ENCODE measurements at regions not wholly inside any gene's neighbourhood (a gene's known extent, or its start where the extent isn't known, plus 50 kb on each side); places are given as distances from the start of the nearest gene placed in this dataset.
"Not testable (repeated sequence)": the region's sequence is repeated elsewhere in the genome, so short reads cannot be mapped to it uniquely, and the experiment has no call there.

DNA sequence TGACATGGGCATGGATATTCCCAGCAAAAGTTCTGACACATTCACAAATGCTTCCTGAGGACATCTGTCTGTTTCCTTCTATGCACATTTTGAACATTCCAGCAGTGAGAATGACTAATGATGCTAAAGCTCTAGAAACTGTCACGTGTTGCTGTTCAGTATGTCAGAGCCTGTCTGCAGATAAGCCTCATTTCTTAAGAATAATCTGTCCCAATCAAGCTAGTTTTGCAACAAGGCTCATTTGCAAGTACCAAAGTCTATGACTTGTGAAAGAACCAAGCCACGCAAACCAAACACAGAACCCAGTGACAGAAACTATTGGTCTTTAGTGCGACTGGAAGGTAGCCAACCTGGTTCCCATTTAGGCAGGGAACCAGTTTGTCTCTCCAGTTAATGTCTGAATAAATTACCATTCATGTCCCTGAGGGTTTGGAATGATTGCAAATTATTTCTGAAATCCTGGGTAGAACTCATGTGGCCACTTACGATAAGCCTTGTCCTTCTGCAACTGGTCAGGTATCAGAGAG, 178.5 kb downstream of the C9orf152 start:
- DNase-seq = peak in 1 of 2 donors; percentile 7

DNA sequence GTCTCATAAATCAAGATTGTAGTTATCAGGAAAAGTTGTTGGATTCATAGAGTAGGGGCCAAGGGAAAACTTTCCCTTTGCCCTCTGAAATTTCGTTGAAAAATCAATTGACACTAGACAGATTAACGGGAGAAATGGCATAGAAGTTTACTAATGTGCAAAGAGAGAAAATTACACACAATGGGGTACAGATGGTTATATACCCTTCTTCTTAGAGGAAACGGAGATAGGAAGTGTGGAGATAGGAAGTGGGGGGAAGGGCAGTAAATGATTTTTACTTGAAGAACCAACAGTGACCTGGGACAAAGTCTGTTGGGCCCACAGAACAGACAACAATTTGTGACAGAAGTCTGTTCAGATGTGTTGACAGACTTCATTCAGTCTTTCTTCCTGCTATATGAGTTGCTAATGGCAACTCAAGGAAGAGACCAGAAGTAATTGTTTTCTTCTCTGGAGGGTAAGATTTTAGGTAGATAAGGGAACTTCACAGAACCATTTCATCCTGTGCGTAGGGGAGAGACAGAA, 177.9 kb downstream of the C9orf152 start:
- no peak for DNase-seq

DNA sequence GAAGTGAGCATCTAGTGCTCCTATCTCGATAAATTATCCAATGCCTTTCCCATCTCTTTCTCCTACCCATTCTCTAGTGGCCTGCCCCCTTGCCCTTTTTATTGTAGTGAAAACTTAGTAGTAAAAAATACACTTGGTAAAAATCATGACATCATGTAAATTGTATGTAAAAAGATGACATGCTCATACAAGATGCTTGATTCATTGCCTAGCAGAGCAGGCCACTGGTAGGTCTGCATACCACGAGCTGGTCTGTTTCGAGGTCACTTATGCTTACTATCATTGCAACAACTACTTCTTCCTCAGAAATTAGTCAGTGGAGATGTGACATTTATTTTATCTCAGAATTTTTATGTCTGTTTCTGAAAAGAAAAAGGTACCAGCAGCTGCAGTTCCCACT, 177.3 kb downstream of the C9orf152 start:
- no peak for DNase-seq

DNA sequence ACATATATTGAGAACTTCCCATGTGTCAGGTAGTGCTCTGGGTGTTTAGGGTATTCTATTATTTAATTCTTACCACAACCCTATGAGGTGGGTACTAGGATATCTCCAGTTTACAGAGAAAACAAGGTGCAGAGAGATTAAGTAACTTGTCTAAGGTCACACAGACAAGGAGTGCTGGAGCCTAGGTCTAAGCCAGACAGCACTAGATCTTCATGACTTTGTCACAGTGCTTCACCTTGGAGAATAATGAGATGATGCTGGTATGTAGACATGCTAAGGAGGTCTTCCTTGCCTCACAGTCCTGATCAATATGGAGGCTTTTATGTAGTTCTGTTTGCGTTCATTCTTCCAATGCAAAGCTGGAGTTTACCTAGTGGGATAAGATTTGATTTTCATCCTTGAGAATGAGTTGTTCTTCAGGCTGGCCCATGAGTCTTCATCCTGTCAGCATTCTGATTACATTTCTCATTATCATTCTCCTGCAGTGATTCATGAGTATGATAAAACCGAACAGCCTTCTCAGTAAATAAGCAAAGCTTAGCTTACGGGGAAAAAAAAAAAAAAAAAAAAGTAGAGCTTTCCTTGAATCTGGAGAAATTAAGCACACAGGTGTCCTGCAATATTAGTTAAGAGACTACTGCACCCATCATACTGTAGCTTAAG, 176.3 kb downstream of the C9orf152 start:
- no peak for DNase-seq

DNA sequence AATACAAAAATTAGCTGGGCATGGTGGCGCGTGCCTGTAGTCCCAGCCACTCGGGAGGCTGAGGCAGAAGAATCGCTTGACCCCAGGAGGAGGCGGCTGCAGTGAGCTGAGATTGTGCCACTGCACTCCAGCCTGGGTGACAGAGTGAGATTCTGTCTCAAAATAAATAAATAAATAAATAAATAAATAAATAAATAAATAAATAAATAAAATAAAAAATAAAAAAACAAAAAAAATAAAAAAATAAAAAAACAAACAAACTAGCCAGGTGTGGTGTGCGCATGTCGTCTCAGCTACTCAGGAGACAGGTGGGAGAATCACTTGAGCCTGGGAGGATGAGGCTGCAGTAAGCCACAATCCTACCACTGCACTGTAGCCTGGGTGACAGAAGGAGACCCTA, 175.4 kb downstream of the C9orf152 start:
- not testable (repeated sequence) for DNase-seq

DNA sequence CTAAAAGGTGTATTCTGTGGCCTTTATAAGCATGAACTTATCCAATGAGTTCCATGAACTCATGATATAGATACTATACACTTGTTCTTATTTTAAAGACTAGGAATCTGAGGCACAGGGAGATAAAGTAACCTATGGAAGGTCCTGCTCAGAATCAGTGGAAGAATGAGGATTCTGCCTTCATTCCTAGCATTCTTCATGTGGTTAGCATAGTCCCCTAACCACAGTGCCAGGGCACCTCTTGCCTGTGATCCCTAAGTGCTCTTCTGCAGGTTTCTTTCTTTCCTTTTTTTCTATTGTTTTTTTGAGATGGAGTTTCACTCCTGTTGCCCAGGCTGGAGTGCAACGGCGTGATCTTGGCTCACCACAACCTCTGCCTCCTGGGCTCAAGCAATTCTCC, 174.1 kb downstream of the C9orf152 start:
- DNase-seq = no peak

DNA sequence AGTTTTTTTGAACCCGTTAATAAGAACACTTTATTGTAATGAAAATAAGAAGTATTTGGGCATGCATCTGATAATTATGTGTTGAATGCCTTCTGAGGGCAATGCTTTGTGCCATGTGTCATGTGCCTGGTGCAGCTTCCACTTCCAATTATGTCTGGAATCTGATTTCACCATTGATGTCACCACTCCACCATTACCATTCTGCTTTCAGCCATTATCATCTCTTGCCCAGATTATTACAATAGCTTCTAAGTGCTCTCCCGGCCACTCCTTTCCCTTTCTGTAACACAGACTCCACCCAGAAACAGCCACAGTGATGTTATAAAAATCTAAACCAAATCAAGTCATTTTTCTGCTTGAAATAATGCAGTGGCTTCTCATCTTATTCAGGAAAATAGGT, 171.7 kb downstream of the C9orf152 start:
- DNase-seq = no peak

DNA sequence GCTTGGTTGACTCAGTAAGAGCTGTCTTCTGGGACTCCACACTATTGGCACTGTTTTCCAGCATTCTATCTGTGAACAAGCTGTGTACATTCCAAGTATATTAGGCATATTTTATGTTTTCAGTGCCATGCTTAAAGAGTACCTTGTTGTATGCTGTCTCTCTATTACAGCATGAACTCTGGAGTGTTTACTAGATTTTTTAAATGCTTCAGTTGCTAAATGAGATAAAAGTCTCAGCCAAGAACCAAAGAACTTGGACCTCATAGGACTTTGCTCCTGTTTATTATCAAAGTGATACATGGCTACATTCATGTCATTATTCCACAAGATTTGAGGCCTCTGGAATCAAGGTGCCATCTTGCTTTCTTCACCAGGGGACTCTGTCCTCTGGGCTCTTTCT, 167.2 kb downstream of the C9orf152 start:
- DNase-seq = no peak

DNA sequence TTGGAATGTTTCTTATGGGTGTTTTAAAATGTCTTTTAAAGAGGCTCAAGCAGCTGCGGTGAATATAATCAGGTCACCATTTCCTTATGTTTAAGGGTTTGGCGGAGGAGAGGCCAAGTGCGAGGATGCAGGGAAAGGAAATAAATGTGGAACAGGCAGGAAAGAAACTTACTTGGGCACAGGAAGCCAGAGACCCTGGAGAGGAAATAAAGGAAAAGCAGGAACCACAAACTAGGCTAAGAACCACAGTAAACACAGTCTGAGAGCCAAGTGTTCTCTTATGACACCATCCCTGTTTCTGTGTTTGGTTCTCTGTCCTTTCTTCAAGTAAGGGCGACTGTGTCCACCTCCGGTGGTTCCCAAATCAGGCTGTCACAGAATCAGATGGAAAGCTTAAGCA, 166.5 kb downstream of the C9orf152 start:
- no peak for DNase-seq

DNA sequence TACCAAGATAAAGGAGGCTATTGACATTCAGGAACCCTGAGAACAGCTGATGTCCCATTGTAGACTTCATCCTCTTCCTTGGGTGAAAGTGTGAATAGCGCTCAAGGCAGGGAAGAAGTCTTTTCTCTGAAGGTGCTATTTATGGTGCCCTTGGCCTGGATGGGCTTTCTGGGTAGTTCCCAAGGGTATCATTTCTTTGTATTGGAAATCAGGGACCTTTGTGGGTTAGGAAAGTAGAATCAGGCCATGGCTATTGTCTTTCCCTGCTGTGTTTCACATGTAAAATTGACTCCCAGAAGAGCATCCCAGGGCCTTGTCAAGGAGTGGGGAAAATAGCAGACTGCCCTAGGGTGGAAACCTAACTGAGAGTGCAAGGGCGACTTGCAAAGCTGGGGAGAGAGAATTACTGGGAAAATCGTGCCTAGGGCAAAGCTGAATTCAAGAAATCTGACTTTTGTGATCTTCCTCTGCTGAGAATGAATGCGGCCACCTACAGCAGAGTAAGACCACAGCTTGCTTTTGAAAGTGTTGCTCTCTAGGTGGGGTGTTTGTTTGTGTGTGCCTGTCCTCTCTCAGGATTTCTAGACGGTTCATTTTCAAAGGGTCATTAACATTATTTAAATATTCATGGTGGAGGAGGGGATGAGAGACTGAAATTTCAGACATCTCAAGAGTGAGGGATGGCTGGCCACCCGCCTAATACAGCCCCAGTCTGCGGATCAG, 160.6 kb downstream of the C9orf152 start:
- DNase-seq = no peak

DNA sequence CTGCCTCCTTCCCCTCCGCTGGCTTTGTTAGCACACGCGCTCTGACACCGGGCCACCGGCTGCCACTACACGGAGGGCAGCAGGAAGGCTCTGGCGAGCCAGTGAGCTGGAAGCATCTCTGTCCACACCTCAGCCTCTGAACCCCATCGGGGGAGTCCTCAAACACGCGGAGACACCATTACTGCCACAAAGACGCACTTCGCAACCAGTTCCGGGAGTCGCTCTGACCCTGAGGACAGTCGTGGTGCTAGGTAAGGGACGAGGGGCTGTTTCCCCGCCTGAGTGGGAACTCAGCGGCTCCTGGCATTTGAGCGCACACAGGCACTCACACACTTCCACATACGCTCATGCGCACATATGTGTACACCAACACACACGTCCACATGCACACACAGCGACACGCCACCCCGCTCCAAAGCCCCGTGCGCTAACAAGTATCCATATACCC, 160.0 kb downstream of the C9orf152 start:
- peak in 1 of 2 donors; percentile 13 for DNase-seq

DNA sequence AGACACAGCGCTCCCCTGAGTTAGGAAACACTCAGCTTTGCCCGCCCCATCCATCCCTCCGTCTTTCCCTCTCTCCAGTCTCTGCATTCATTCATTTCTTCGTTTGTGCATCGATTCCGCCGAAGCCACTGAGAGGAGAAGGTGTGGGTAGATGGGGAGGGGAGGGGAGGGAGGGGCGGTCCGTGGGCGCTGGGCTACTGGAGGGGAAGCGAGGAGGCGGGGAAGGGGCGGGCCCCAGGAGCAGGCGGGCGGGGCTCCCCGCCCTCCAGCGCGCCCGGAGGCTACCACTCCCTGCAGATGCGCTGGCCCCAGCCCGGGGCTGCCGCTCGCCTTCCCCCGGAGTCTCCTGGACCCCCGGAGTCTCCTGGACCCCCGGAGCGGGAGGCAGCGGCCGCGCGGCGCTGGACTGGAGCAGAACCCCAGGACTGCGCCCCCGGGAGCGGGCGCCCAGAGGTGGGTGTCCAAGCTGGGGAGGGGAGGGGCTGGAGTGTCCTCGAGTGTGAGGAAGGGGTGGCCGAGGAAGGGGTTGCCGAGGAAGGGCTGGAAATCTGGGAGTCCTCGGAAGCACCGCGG, 159.5 kb downstream of the C9orf152 start:
- peak; percentile 81 to 82 for DNase-seq

DNA sequence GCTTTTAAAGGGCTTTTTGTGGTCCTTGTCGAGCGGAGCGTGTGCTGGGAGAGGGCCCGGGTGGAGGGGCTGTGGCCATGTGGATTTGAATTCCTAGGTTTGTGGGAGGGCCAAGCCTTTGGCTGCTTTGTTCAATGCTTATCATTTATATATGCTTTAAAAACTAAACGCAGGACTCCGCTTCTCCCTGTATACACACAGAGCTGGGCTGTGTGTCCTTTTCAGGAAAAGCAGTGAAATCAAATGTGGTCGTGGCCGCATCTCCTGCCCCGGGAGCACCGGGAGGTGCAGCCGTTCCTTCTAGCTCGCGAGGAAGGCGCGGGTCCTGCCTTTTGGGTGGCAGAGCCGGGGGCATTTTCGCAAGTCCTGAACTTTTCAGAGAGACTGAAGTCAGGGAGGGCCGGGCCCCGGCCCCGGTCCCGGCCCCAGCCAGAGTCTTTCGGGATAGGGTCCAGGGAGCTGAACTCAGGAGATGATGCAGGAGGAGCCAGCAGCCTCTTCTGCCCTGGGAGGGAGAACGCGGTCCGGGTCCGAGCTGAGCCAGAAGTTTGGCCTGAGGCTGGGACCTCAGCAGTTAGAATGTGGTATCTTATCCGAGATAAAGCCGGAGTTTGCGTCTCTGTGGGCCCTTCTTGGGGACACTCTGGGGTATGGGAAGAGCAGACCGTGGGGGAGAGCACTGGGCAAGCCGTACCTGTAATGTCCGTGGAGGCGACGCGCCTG, 158.8 kb downstream of the C9orf152 start:
- peak in 1 of 2 donors; percentile 6 for DNase-seq

DNA sequence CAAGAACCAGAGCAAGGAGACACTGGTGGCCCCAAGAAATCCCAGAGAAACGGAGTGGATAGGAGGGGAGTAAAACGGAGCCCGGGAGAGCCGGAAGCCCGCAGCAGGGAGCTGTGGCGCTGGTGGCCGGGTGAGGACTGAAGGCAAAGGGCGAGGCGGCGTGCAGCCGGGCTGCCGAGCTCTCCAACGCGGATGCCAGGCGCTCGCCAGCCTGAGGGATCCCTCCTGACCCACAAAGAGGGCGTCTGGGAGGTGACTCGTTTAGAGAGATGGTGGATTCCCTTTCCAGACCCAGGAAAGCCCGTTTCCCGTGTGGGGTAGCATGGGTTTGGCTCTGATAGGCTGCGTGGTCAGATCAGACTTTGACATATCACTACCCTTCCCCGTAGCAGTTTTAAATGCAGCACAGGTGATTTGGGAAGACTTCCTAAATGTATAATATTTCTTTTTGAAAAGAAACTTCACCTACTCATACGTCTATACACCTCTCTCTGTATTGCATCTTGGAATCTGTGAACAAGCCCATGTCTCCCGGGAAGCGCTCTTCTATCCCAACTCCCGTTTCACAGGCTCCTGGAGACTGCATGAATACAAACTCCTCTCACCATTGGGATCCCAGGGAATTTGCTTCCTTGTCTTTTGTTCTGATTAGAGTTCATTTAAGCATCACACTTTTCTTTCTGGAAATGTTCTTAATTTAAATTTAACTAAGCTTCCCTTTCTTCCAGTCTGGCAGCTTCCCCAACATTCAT, 158.1 kb downstream of the C9orf152 start:
- peak in 1 of 2 donors; percentile 9 for DNase-seq

DNA sequence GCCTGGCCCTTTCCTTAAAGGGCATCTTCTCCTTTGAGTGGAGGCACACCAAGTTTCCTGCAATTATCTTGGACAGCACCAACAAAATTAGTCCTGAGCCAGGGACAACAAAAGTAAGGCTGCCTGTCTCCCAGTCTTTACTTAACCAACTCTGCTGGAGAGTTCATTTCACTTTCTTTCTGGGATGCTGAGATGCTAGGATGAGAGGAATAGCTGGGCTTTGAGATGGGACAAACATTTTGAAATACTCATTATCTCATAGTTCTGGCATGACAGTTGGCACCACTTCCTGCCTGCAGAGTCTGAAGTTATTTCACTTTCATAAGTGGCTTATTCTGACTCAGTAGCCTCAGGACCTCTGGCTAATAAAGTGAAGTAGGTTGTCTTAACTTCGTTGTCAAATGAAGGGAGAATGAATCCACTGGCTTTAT, 157.0 kb downstream of the C9orf152 start:
- peak in 1 of 2 donors; percentile 33 for DNase-seq

DNA sequence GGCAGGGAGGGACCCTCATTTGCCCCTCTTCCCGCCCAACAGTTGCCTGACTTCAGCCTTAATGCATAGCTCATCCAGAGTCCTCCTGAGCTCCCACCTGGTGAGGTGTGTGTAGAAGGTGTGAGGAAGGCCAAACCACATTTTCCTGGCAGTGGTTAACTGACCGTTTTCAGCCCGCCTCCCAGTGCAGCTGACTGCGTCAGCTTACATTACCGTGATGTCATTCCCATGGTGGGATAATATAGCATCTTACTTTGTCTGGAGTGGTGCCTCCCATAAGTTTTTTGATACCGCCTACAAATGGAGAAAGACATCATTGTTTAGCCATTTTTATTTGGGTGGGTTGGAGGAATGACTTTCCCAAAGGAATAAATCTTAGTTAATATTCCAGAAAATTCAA, 151.9 kb downstream of the C9orf152 start:
- no peak for DNase-seq

DNA sequence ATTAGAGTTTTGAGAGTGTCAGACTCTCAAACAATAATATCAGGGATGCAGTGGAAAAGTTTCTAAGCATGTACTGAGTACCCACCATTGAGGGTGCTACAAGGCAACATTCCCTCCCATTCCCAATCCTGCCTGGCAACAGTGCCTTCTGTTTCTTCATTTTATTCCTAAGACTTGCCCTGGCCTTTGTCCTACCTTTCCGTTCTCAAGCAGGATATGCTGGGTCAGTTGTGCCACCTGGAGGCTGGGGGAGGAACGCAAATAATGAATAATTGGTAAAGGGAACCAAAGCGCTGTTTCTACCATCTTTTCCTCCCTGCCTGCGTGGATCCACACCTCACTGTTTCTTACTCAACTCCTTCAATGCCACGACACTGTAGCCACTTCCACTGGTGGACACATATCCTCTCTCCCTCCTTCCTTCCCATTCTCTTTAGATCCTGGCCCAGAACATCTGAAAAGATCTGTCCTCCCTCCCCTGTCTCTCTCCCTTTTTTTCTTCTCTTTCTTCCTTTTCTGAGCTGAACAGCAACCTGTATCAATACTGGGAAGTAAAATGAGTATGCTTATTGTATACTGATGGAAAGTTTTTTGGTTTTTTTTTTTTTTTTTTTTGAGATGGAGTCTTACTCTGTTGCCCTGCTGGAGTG, 149.5 kb downstream of the C9orf152 start:
- DNase-seq = peak; percentile 44 to 63

DNA sequence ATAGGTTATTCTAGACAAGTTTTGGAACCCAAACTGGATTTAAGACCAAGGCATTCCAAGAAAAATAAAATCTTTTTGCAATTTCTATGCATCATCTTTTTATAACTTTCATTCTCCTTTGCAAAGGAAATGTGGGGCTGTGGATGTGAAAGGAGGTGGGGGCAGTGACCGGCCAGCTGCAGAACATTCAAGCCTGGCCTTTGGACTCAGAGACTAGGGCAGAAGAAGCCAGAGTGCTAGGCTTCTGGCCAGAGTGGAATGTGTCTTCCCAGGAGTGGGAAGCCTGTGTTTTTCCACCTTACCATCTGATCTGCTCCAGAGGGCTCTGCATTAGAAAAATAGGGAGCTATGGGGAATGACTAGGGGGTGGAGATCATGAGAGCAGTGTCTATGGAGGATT, 148.5 kb downstream of the C9orf152 start:
- no peak for DNase-seq

DNA sequence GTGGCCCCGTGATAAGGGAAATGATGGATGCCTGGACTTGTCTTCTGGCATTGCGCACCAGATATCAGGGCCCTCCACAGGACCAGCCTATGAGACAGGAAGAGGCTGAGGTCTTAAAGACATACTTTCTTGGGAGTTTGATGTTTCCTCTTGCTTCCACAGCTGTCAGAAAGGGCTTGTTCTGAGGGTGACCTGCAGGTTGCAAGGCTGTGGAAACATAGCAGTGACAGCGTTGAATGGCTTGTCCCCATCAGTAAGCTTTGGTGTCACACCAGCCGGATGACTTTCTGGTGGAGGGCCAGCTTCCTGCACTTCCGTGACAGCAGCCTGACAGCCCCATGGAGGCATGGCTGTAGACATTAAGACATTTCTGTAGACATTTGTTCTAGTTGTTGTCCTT, 143.2 kb downstream of the C9orf152 start:
- DNase-seq = no peak

DNA sequence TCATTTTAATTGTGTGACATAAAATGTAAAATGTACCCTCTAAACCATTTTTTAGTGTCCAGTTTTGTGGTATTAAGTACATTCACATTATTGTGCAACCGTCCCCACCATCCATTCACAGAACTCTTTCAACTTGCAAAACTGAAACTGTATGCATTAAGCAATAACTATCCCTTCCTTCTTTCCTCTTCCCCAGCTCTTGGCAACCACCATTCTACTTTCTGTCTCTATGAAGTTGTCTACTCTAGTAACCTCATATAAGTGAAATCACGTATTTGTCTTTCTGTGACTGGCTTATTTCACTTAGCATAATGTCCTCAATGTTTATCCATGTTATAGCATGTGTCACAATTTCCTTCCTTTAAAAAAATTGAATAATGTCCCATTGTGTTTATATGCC, 142.4 kb downstream of the C9orf152 start:
- peak; percentile 6 to 26 for DNase-seq

DNA sequence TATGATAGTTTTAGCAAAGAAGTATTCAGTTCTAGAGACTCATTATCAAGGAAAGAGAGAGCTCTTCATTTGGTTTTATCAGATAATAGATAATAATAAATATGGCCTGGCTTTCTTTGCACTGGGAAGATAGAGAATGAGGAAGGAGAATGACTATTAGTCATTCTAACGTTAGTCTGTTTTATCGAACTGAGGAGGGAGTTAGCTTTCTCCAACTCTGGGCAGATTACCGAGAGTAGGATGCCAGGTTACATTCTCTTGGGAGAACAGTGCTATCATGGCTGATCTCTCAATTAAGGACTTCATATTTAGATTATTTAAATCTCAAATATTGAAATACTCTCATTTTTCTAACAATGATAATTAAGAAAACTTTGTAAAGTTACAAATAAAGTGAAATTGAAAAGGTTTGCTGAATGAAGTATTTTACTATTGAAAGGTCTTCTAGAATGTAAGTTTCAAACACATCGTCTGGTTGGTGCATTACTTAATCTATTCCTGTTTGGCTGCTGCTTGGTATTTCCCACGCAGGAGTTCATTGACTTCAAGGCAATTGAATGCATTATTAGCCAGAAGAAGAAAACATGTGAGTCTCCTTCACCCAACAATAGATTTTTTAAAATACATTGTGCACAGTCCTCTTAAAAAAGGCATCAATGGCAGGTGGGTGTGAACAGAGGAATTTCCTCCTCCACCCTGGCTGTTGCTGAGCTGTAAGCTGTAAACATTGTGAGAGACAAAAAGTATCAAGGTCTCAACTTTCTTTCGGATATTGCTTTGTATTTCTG, 140.8 kb downstream of the C9orf152 start:
- DNase-seq = no peak

All from CD4-positive, alpha-beta T cell treated with Interferon alpha-2 for 1 hour (primary cell).